H1 (cell line): ENCODE measurements at regions not wholly inside any gene's neighbourhood (a gene's known extent, or its start where the extent isn't known, plus 50 kb on each side); places are given as distances from the start of the nearest gene placed in this dataset.

Source experiments
- CHD1 ChIP-seq: IDR thresholded peaks from 2 replicates; pipeline ENCODE4 v1.6.1; 2012; ENCODE audit warnings: low read depth, low read length, improper control_type of control experiment
- CHD7 ChIP-seq: fragments of 300-600 bp; sonication (generic); IDR thresholded peaks from 2 replicates; pipeline ENCODE4 v1.7.1; 2012; ENCODE audit warnings: low read length, moderate library complexity, mild to moderate bottlenecking, inconsistent platforms; ENCODE audit not compliant: insufficient replicate concordance
- CTBP2 ChIP-seq: IDR thresholded peaks from 2 replicates; pipeline ENCODE4 v1.7.0; 2011; ENCODE audit warnings: borderline replicate concordance, mild to moderate bottlenecking, moderate library complexity, mixed read lengths, low read length; ENCODE audit not compliant: insufficient read depth, insufficient read length
- POLR2A ChIP-seq, 2 experiments: IDR thresholded peaks; 1 replicate in 1 of 2; 2 replicates in 1 of 2; pipeline ENCODE4 v1.6.1; 2011; ENCODE audit warnings: low read depth in 2 of 2, low read length in 2 of 2, mild to moderate bottlenecking in 2 of 2; ENCODE audit errors: control extremely low read depth in 1 of 2

DNA sequence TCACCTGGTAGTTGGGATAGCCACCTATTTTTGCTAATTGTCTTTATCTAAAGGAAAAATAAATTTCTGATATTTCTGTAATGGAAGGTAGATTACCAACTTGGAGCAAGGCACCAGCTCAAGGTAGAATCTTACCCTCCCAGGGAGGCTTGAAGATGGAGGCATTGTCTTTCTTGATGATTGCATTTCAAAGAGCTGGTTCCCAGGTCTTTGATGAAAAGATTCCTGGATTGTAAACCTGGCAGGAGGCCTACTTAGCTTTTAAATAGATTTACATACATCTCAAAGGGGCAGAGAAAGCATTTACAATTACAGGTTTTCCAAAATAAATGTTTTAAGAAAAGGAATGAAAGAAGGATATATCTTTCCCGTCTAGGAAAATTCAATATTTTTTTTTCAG, 729.2 kb downstream of the LRFN5 start (continued):
- peak; percentile 96 for TF ChIP-seq CHD7
- TF ChIP-seq CTBP2 = no peak
- no peak for TF ChIP-seq POLR2A (IDR thresholded peaks at IDR 0.05; ENCODE audit: control extremely low read depth in 1 of 2, low read depth in 2 of 2, low read length in 2 of 2)
- TF ChIP-seq CHD1 = no peak
